ENCODE measurements at regions not wholly inside any gene's neighbourhood (a gene's known extent, or its start where the extent isn't known, plus 50 kb on each side); places are given as distances from the start of the nearest gene placed in this dataset.

GRCh38 chr5:92248518-92248917 is 865.4 kb upstream of the ARRDC3 start:
- Histone ChIP-seq H3K9ac (ENCODE audit: low read length) (no peak overlapping the region), H3K36me3 (ENCODE audit: insufficient read depth, low read length) (no peaks in the 10 kb centered on the region), H3K9me2 (ENCODE audit: insufficient read depth, low read length) (no peaks in the 10 kb centered on the region), H3K27me3 (ENCODE audit: insufficient read depth, low read depth, low read length) (no peaks in the 10 kb centered on the region), H3K4me2 (ENCODE audit: low read length) (no peak overlapping the region), H3F3A (ENCODE audit: insufficient read depth, low read length, poor library complexity, severe bottlenecking) (no peaks in the 10 kb centered on the region), H3K27ac (ENCODE audit: low read length) (no peak overlapping the region), H2AFZ (ENCODE audit: low read depth, low read length) (no peak overlapping the region), H3K79me2 (replicated peaks; ENCODE audit: insufficient read depth, low read length) (no peaks in the 10 kb centered on the region), H3K9me3 (ENCODE audit: low read length) (peaks cover 12% of the 10 kb centered on the region), H3K4me3 (ENCODE audit: low read length) (no peak overlapping the region), H4K20me1 (ENCODE audit: insufficient read depth) (no peaks in the 10 kb centered on the region)
- TF ChIP-seq SMC3 (conservative IDR thresholded peaks at IDR 0.05; ENCODE audit: poor library complexity) (no peak), EP300 (conservative IDR thresholded peaks at IDR 0.05; ENCODE audit: poor library complexity, severe bottlenecking) (no peak), POLR2AphosphoS5 (IDR thresholded peaks at IDR 0.05) (no peak), EZH2 (IDR thresholded peaks at IDR 0.05; ENCODE audit: borderline replicate concordance, insufficient read depth, low read length, poor library complexity, severe bottlenecking) (no peak), TAF1 (IDR thresholded peaks at IDR 0.05; ENCODE audit: low read depth) (no peak), RAD21 (conservative IDR thresholded peaks at IDR 0.05) (no peak), MXI1 (conservative IDR thresholded peaks at IDR 0.05; ENCODE audit: poor library complexity, severe bottlenecking) (no peak)
- TF ChIP-seq, protein P1, sequence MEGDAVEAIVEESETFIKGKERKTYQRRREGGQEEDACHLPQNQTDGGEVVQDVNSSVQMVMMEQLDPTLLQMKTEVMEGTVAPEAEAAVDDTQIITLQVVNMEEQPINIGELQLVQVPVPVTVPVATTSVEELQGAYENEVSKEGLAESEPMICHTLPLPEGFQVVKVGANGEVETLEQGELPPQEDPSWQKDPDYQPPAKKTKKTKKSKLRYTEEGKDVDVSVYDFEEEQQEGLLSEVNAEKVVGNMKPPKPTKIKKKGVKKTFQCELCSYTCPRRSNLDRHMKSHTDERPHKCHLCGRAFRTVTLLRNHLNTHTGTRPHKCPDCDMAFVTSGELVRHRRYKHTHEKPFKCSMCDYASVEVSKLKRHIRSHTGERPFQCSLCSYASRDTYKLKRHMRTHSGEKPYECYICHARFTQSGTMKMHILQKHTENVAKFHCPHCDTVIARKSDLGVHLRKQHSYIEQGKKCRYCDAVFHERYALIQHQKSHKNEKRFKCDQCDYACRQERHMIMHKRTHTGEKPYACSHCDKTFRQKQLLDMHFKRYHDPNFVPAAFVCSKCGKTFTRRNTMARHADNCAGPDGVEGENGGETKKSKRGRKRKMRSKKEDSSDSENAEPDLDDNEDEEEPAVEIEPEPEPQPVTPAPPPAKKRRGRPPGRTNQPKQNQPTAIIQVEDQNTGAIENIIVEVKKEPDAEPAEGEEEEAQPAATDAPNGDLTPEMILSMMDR (IDR thresholded peaks at IDR 0.05; ENCODE audit: poor library complexity, severe bottlenecking), result no peak
- TF ChIP-seq, protein P2, sequence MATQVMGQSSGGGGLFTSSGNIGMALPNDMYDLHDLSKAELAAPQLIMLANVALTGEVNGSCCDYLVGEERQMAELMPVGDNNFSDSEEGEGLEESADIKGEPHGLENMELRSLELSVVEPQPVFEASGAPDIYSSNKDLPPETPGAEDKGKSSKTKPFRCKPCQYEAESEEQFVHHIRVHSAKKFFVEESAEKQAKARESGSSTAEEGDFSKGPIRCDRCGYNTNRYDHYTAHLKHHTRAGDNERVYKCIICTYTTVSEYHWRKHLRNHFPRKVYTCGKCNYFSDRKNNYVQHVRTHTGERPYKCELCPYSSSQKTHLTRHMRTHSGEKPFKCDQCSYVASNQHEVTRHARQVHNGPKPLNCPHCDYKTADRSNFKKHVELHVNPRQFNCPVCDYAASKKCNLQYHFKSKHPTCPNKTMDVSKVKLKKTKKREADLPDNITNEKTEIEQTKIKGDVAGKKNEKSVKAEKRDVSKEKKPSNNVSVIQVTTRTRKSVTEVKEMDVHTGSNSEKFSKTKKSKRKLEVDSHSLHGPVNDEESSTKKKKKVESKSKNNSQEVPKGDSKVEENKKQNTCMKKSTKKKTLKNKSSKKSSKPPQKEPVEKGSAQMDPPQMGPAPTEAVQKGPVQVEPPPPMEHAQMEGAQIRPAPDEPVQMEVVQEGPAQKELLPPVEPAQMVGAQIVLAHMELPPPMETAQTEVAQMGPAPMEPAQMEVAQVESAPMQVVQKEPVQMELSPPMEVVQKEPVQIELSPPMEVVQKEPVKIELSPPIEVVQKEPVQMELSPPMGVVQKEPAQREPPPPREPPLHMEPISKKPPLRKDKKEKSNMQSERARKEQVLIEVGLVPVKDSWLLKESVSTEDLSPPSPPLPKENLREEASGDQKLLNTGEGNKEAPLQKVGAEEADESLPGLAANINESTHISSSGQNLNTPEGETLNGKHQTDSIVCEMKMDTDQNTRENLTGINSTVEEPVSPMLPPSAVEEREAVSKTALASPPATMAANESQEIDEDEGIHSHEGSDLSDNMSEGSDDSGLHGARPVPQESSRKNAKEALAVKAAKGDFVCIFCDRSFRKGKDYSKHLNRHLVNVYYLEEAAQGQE (IDR thresholded peaks at IDR 0.05; ENCODE audit: borderline replicate concordance), result no peak

DNA sequence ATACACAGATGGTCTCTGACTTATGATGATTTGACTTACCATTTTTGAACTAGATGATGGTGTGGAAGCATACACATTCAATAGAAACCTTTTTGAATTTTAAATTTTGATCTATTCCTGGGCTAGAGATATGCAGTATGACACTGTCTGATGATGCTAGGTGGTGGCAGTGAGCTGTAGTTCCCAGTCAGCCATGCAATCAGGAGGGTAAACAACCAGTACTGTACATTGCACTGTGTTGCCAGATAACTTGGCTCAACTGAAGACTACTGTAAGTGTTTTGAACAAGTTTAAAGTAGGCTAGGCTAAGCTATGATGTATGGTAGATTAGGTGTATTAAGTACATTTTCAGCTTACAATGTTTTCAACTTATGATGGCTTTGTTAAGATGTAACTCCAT is 859.1 kb upstream of the ARRDC3 start:
- Histone ChIP-seq H2AFZ (ENCODE audit: low read depth, low read length) (no peak overlapping the region), H3K4me3 (ENCODE audit: low read length) (no peak overlapping the region), H3K9me3 (ENCODE audit: low read length) (no peaks in the 10 kb centered on the region), H3K9me2 (ENCODE audit: insufficient read depth, low read length) (no peaks in the 10 kb centered on the region), H4K20me1 (ENCODE audit: insufficient read depth) (no peaks in the 10 kb centered on the region), H3K27me3 (ENCODE audit: insufficient read depth, low read depth, low read length) (no peaks in the 10 kb centered on the region), H3K4me2 (ENCODE audit: low read length) (no peak overlapping the region), H3F3A (ENCODE audit: insufficient read depth, low read length, poor library complexity, severe bottlenecking) (no peaks in the 10 kb centered on the region), H3K79me2 (replicated peaks; ENCODE audit: insufficient read depth, low read length) (no peaks in the 10 kb centered on the region), H3K9ac (ENCODE audit: low read length) (no peak overlapping the region), H3K27ac (ENCODE audit: low read length) (no peak overlapping the region), H3K36me3 (ENCODE audit: insufficient read depth, low read length) (no peaks in the 10 kb centered on the region)
- no peak for TF ChIP-seq RAD21 (conservative IDR thresholded peaks at IDR 0.05)
- TF ChIP-seq, protein P1 (IDR thresholded peaks at IDR 0.05; ENCODE audit: poor library complexity, severe bottlenecking), result no peak
